ENCODE measurements at regions not wholly inside any gene's neighbourhood (a gene's known extent, or its start where the extent isn't known, plus 50 kb on each side); places are given as distances from the start of the nearest gene placed in this dataset.

GRCh38 chr4:79788884-79789283 is 284.1 kb downstream of the ANTXR2 start:
- POLR2A ChIA-PET = interaction anchor here (0.6 kb wide), 1 partner anchor 1541 kb away, joined by 3 read pairs; no protein-coding TSS in a partner anchor
- no peaks in the 10 kb centered on the region for H3K27me3 ChIP-seq (ENCODE audit: control insufficient read depth in 1 of 2, insufficient read depth in 2 of 2, low read length in 2 of 2)
- DNase-seq (no peak), ATAC-seq (ENCODE audit: poor library complexity) (no peak)
- peaks cover 18% of the 10 kb centered on the region for H3K9me3 Mint-ChIP-seq
- H3K27me3 Mint-ChIP-seq = no peaks in the 10 kb centered on the region
- no peaks in the 10 kb centered on the region for H3K4me1 Mint-ChIP-seq (ENCODE audit: low read depth)
- intact Hi-C loops (cut with DNase I, micrococcal nuclease) = no loop called here
- H3K4me1 ChIP-seq (ENCODE audit: insufficient read depth, low read length) = no peaks in the 10 kb centered on the region
- no peak overlapping the region for H3K27ac Mint-ChIP-seq
- no peaks in the 10 kb centered on the region for H3K36me3 ChIP-seq (ENCODE audit: insufficient read depth, low read length)
- no peak overlapping the region for H3K27ac ChIP-seq (ENCODE audit: low read depth in 1 of 2, low read length in 2 of 2)
- H3K9me3 ChIP-seq (ENCODE audit: control insufficient read depth in 1 of 2, insufficient read depth in 1 of 2, low read length in 2 of 2) = peaks cover 0 to 9% of the 10 kb centered on the region in 2 experiments
- H3K36me3 Mint-ChIP-seq (ENCODE audit: low read depth) = no peaks in the 10 kb centered on the region
- H3K4me3 ChIP-seq (ENCODE audit: low read length) = no peak overlapping the region
- TF ChIP-seq CTCF (IDR thresholded peaks at IDR 0.05) = no peak
- CTCF ChIA-PET = no interaction called here
- H3K4me3 Mint-ChIP-seq = no peak overlapping the region

- Mint-ChIP-seq H3K27ac (no peak overlapping the region), H3K9me3 (peaks cover 13% of the 10 kb centered on the region), H3K4me1 (ENCODE audit: low read depth) (no peaks in the 10 kb centered on the region), H3K4me3 (no peak overlapping the region), H3K27me3 (no peaks in the 10 kb centered on the region), H3K36me3 (ENCODE audit: low read depth) (no peaks in the 10 kb centered on the region)
- no peak for ATAC-seq (ENCODE audit: poor library complexity)
- intact Hi-C loops (cut with DNase I, micrococcal nuclease) = no loop called here
- Histone ChIP-seq H3K9me3 (ENCODE audit: control insufficient read depth in 1 of 2, insufficient read depth in 1 of 2, low read length in 2 of 2) (peaks cover 0 to 5% of the 10 kb centered on the region in 2 experiments), H3K4me3 (ENCODE audit: low read length) (no peak overlapping the region), H3K4me1 (ENCODE audit: insufficient read depth, low read length) (no peaks in the 10 kb centered on the region), H3K27me3 (ENCODE audit: control insufficient read depth in 1 of 2, insufficient read depth in 2 of 2, low read length in 2 of 2) (no peaks in the 10 kb centered on the region), H3K36me3 (ENCODE audit: insufficient read depth, low read length) (no peaks in the 10 kb centered on the region), H3K27ac (ENCODE audit: low read depth in 1 of 2, low read length in 2 of 2) (no peak overlapping the region)
- no peak for DNase-seq
- POLR2A ChIA-PET = no interaction called here
- TF ChIP-seq CTCF (IDR thresholded peaks at IDR 0.05) = no peak
- CTCF ChIA-PET = no interaction called here
Measured at GRCh38 chr4:79780129-79780528, 292.9 kb downstream of the ANTXR2 start.

GRCh38 chr4:79772510-79772909 is 300.5 kb downstream of the ANTXR2 start:
- no peaks in the 10 kb centered on the region for H3K4me1 ChIP-seq (ENCODE audit: insufficient read depth, low read length)
- H3K4me3 ChIP-seq (ENCODE audit: low read length) = no peak overlapping the region
- Mint-ChIP-seq H3K27me3 (no peaks in the 10 kb centered on the region), H3K27ac (no peak overlapping the region), H3K36me3 (ENCODE audit: low read depth) (no peaks in the 10 kb centered on the region), H3K4me1 (ENCODE audit: low read depth) (no peaks in the 10 kb centered on the region), H3K4me3 (no peak overlapping the region), H3K9me3 (peaks cover 50% of the 10 kb centered on the region)
- POLR2A ChIA-PET = no interaction called here
- no peaks in the 10 kb centered on the region for H3K27me3 ChIP-seq (ENCODE audit: control insufficient read depth in 1 of 2, insufficient read depth in 2 of 2, low read length in 2 of 2)
- DNase-seq = no peak
- peaks cover 5 to 14% of the 10 kb centered on the region in 2 experiments for H3K9me3 ChIP-seq (ENCODE audit: control insufficient read depth in 1 of 2, insufficient read depth in 1 of 2, low read length in 2 of 2)
- CTCF ChIA-PET = no interaction called here
- H3K36me3 ChIP-seq (ENCODE audit: insufficient read depth, low read length) = no peaks in the 10 kb centered on the region
- no peak overlapping the region for H3K27ac ChIP-seq (ENCODE audit: low read depth in 1 of 2, low read length in 2 of 2)
- no peak for ATAC-seq (ENCODE audit: poor library complexity)
- intact Hi-C loops (cut with DNase I, micrococcal nuclease) = no loop called here
- no peak for TF ChIP-seq CTCF (IDR thresholded peaks at IDR 0.05)
